AG04450 (cell line): ENCODE measurements at regions not wholly inside any gene's neighbourhood (a gene's known extent, or its start where the extent isn't known, plus 50 kb on each side); places are given as distances from the start of the nearest gene placed in this dataset.

Source experiments
- CTCF ChIA-PET: fragments of 300-600, 350-600 bp; formaldehyde crosslinking; extraction: SDS; loops from one replicate; lab custom pipeline; 2022; ENCODE audit warnings: antibody characterized with exemption, inconsistent platforms; lab: Charles Lee
- POLR2A ChIA-PET: fragments of 350-600 bp; formaldehyde crosslinking; extraction: SDS; loops from one replicate; lab custom pipeline; 2021; ENCODE audit warnings: antibody characterized with exemption, inconsistent platforms; lab: Yijun Ruan, JAX
- DNase-seq: peaks from one replicate; pipeline ENCODE4 v3.0.0-alpha.2; 2011; ENCODE audit warnings: low read depth, low spot score
- H3K27ac ChIP-seq: one replicate; pipeline ENCODE4 v1.5.1; 2012; ENCODE audit warnings: low read depth, low read length, control low read depth
- H3K27me3 ChIP-seq: one replicate; pipeline ENCODE4 v1.6.0; 2012; ENCODE audit warnings: low read length; ENCODE audit not compliant: control insufficient read depth, insufficient read depth
- H3K4me3 ChIP-seq: 2 replicates; pipeline ENCODE4 v1.5.1; 2011; ENCODE audit warnings: mild to moderate bottlenecking, low read depth, low read length, control low read depth
- H3K9me3 ChIP-seq: 2 replicates; pipeline ENCODE4 v1.5.1; 2012; ENCODE audit warnings: low read length; ENCODE audit not compliant: control insufficient read depth, insufficient read depth
- CTCF ChIP-seq: IDR thresholded peaks from 2 replicates; pipeline ENCODE4 v1.5.1; 2011; ENCODE audit warnings: low read depth, low read length, control low read depth, inconsistent platforms

- DNase-seq: no peak
- Histone ChIP-seq H3K27ac (no peak overlapping the region), H3K4me3 (no peak overlapping the region), H3K27me3 (no peaks in the 10 kb centered on the region), H3K9me3 (no peaks in the 10 kb centered on the region)
- CTCF ChIA-PET: interaction anchor here (0.7 to 0.8 kb wide), 2 partner anchors 156 to 511 kb away, joined by 3 to 6 read pairs; no protein-coding TSS in a partner anchor
- POLR2A ChIA-PET: no interaction called here
- no peak for TF ChIP-seq CTCF
These were observed 283.5 kb upstream of the RGS6 start for GRCh38 chr14:71648725-71649124.

- no peak for TF ChIP-seq CTCF
- no peaks in the 10 kb centered on the region for H3K9me3 ChIP-seq
- H3K27me3 ChIP-seq: no peaks in the 10 kb centered on the region
- CTCF ChIA-PET: interaction anchor here (2.6 kb wide), 1 partner anchor 102 kb away, joined by 8 read pairs; no protein-coding TSS in a partner anchor
- POLR2A ChIA-PET: no interaction called here
- no peak overlapping the region for H3K4me3 ChIP-seq
- H3K27ac ChIP-seq: no peak overlapping the region
- no peak for DNase-seq
These were observed 282.0 kb upstream of the RGS6 start for GRCh38 chr14:71650187-71650755.

- peak; percentile 72 for DNase-seq
- no peaks in the 10 kb centered on the region for H3K27me3 ChIP-seq
- H3K27ac ChIP-seq: no peak overlapping the region
- no peak for TF ChIP-seq CTCF
- POLR2A ChIA-PET: interaction anchor here (0.6 kb wide), 1 partner anchor 60 kb away, joined by 7 read pairs; no protein-coding TSS in a partner anchor
- CTCF ChIA-PET: interaction anchor here (2.6 kb wide), 1 partner anchor 101 kb away, joined by 8 read pairs; no protein-coding TSS in a partner anchor
- H3K9me3 ChIP-seq: no peaks in the 10 kb centered on the region
- no peak overlapping the region for H3K4me3 ChIP-seq
These were observed 281.0 kb upstream of the RGS6 start for GRCh38 chr14:71651228-71651627.

GRCh38 chr14:71652368-71652767 is 279.9 kb upstream of the RGS6 start:
- no peak for DNase-seq
- Histone ChIP-seq H3K27ac (no peak overlapping the region), H3K4me3 (no peak overlapping the region), H3K27me3 (no peaks in the 10 kb centered on the region), H3K9me3 (no peaks in the 10 kb centered on the region)
- CTCF ChIA-PET: interaction anchor here (1.2 to 2.6 kb wide), 3 partner anchors 100 to 549 kb away, joined by 4 to 8 read pairs (median 4); no protein-coding TSS in a partner anchor
- no peak for TF ChIP-seq CTCF
- POLR2A ChIA-PET: no interaction called here

- CTCF ChIA-PET: interaction anchor here (1.4 kb wide), 2 partner anchors 98 to 201 kb away, joined by 3 to 7 read pairs; no protein-coding TSS in a partner anchor
- TF ChIP-seq CTCF: no peak
- H3K27me3 ChIP-seq: no peaks in the 10 kb centered on the region
- no peak overlapping the region for H3K27ac ChIP-seq
- H3K4me3 ChIP-seq: no peak overlapping the region
- POLR2A ChIA-PET: no interaction called here
- no peak for DNase-seq
- no peaks in the 10 kb centered on the region for H3K9me3 ChIP-seq
These were observed 277.4 kb upstream of the RGS6 start for GRCh38 chr14:71654810-71655209.
